ENCODE measurements at regions not wholly inside any gene's neighbourhood (a gene's known extent, or its start where the extent isn't known, plus 50 kb on each side); places are given as distances from the start of the nearest gene placed in this dataset.
"Not testable (repeated sequence)": the region's sequence is repeated elsewhere in the genome, so short reads cannot be mapped to it uniquely, and the experiment has no call there.

GRCh38 chr3:109864452-109864851 lies 527.1 kb upstream of the DPPA4 start:
- H3K36me3 Mint-ChIP-seq, result no peaks in the 10 kb centered on the region
- no peak overlapping the region for H3K27ac Mint-ChIP-seq
- ATAC-seq (replicated peaks in 1 of 4), result no peak
- H3K9me3 ChIP-seq, result no peaks in the 10 kb centered on the region
- no peaks in the 10 kb centered on the region for H3K4me1 ChIP-seq (ENCODE audit: control insufficient read depth in 1 of 2, extremely low read depth in 1 of 2, insufficient read depth in 2 of 2, low read length in 2 of 2)
- H3K4me1 Mint-ChIP-seq, result no peaks in the 10 kb centered on the region
- no peak overlapping the region for H3K4me3 Mint-ChIP-seq
- peaks cover 0 to 3% (median 2%) of the 10 kb centered on the region in 3 donors for H3K9me3 Mint-ChIP-seq
- no peak overlapping the region for H3K4me3 ChIP-seq (ENCODE audit: control insufficient read depth in 1 of 2, extremely low read depth in 1 of 2, low read length in 1 of 2)
- H3K27me3 ChIP-seq (replicated peaks in 1 of 2; ENCODE audit: control insufficient read depth in 2 of 2, extremely low read depth in 1 of 2, insufficient read depth in 2 of 2, low read length in 1 of 2), result no peaks in the 10 kb centered on the region
- H3K36me3 ChIP-seq (ENCODE audit: control insufficient read depth in 2 of 2, extremely low read depth in 1 of 2, insufficient read depth in 1 of 2, low read length in 1 of 2), result no peaks in the 10 kb centered on the region
- ChIA-PET CTCF (no interaction called here), POLR2A (no interaction called here)
- no peak overlapping the region for H3K27ac ChIP-seq (ENCODE audit: low read length)
- H3K27me3 Mint-ChIP-seq, result no peaks in the 10 kb centered on the region
- DNase-seq, result no peak

DNA sequence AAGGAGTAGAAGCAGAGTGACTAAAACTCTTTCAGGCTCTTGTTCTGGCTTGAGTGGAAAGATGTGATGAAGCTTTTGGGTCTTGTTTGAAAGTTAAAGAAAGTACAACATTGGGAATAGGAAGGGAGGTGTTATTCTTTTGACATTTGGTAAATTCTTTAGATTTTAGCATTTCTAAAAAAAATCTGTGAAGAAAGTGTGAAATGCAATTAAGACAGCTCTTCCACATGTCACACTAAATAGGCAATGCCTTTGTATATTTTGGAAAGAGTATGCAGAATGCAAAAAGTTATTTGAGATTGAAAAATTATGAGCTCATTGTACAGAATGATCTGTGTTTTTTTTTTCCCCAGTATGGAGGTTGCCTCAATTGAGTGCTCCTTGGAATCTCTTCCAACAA lies 532.2 kb upstream of the DPPA4 start:
- ATAC-seq (replicated peaks in 1 of 4) (no peak), DNase-seq (no peak)
- H3K27ac ChIP-seq (ENCODE audit: low read length), result no peak overlapping the region
- ChIA-PET POLR2A (interaction anchor here in 1 of 2 donors (0.6 kb wide), 1 partner anchor 1942 kb away, joined by 3 read pairs; no protein-coding TSS in a partner anchor), CTCF (interaction anchor here in 1 of 2 donors (0.5 kb wide), 1 partner anchor 582 kb away, joined by 4 read pairs; no protein-coding TSS in a partner anchor)
- Mint-ChIP-seq H3K27ac (no peak overlapping the region), H3K9me3 (peaks cover 0 to 3% (median 0%) of the 10 kb centered on the region in 3 donors), H3K36me3 (peaks cover under 1% of the 10 kb centered on the region), H3K27me3 (peaks cover 0 to under 1% of the 10 kb centered on the region in 2 donors), H3K4me1 (no peaks in the 10 kb centered on the region), H3K4me3 (no peak overlapping the region)
- H3K4me1 ChIP-seq (ENCODE audit: control insufficient read depth in 1 of 2, extremely low read depth in 1 of 2, insufficient read depth in 2 of 2, low read length in 2 of 2), result no peaks in the 10 kb centered on the region
- H3K36me3 ChIP-seq (ENCODE audit: control insufficient read depth in 2 of 2, extremely low read depth in 1 of 2, insufficient read depth in 1 of 2, low read length in 1 of 2), result no peaks in the 10 kb centered on the region
- no peak overlapping the region for H3K4me3 ChIP-seq (ENCODE audit: control insufficient read depth in 1 of 2, extremely low read depth in 1 of 2, low read length in 1 of 2)
- H3K27me3 ChIP-seq (replicated peaks in 1 of 2; ENCODE audit: control insufficient read depth in 2 of 2, extremely low read depth in 1 of 2, insufficient read depth in 2 of 2, low read length in 1 of 2), result no peaks in the 10 kb centered on the region
- no peaks in the 10 kb centered on the region for H3K9me3 ChIP-seq

- Mint-ChIP-seq H3K27me3 (peaks cover 0 to 4% of the 10 kb centered on the region in 2 donors), H3K9me3 (peaks cover 0 to 8% (median 3%) of the 10 kb centered on the region in 3 donors), H3K36me3 (peaks cover 3% of the 10 kb centered on the region), H3K27ac (no peak overlapping the region), H3K4me1 (no peaks in the 10 kb centered on the region), H3K4me3 (no peak overlapping the region)
- 100% methylated on average over 1 of the region's 1 CpG for WGBS (ENCODE audit: insufficient coverage)
- ATAC-seq (replicated peaks in 1 of 4) (no peak), DNase-seq (no peak)
- H3K27me3 ChIP-seq (replicated peaks in 1 of 2; ENCODE audit: control insufficient read depth in 2 of 2, extremely low read depth in 1 of 2, insufficient read depth in 2 of 2, low read length in 1 of 2), result peaks cover 0 to 2% of the 10 kb centered on the region in 2 experiments
- H3K4me3 ChIP-seq (ENCODE audit: control insufficient read depth in 1 of 2, extremely low read depth in 1 of 2, low read length in 1 of 2), result no peak overlapping the region
- no peak overlapping the region for H3K27ac ChIP-seq (ENCODE audit: low read length)
- H3K36me3 ChIP-seq (ENCODE audit: control insufficient read depth in 2 of 2, extremely low read depth in 1 of 2, insufficient read depth in 1 of 2, low read length in 1 of 2), result no peaks in the 10 kb centered on the region
- ChIA-PET POLR2A (no interaction called here), CTCF (interaction anchor here in 1 of 2 donors (0.7 kb wide), 1 partner anchor 144 kb away, joined by 3 read pairs; no protein-coding TSS in a partner anchor)
- H3K9me3 ChIP-seq, result no peaks in the 10 kb centered on the region
- no peaks in the 10 kb centered on the region for H3K4me1 ChIP-seq (ENCODE audit: control insufficient read depth in 1 of 2, extremely low read depth in 1 of 2, insufficient read depth in 2 of 2, low read length in 2 of 2)
These were observed 537.8 kb upstream of the DPPA4 start for GRCh38 chr3:109874896-109875708.

- H3K4me3 ChIP-seq (ENCODE audit: control insufficient read depth in 1 of 2, extremely low read depth in 1 of 2, low read length in 1 of 2); H3K27ac Mint-ChIP-seq; H3K4me1 Mint-ChIP-seq; H3K27me3 Mint-ChIP-seq; H3K27me3 ChIP-seq (replicated peaks in 1 of 2; ENCODE audit: control insufficient read depth in 2 of 2, extremely low read depth in 1 of 2, insufficient read depth in 2 of 2, low read length in 1 of 2); H3K9me3 ChIP-seq; DNase-seq; H3K9me3 Mint-ChIP-seq; H3K36me3 ChIP-seq (ENCODE audit: control insufficient read depth in 2 of 2, extremely low read depth in 1 of 2, insufficient read depth in 1 of 2, low read length in 1 of 2); H3K36me3 Mint-ChIP-seq; CTCF ChIA-PET; H3K4me3 Mint-ChIP-seq; H3K4me1 ChIP-seq (ENCODE audit: control insufficient read depth in 1 of 2, extremely low read depth in 1 of 2, insufficient read depth in 2 of 2, low read length in 2 of 2); H3K27ac ChIP-seq (ENCODE audit: low read length); ATAC-seq (replicated peaks in 1 of 4): not testable (repeated sequence)
- POLR2A ChIA-PET, result interaction anchor here in 1 of 2 donors (0.5 kb wide), 1 partner anchor 27 kb away, joined by 8 read pairs; no protein-coding TSS in a partner anchor
- WGBS (ENCODE audit: insufficient coverage), result 83% methylated on average over 2 of the region's 2 CpGs
These were observed 540.3 kb upstream of the DPPA4 start for GRCh38 chr3:109877616-109878015.

- ATAC-seq (replicated peaks in 1 of 4) (no peak), DNase-seq (no peak)
- ChIA-PET POLR2A (no interaction called here), CTCF (no interaction called here)
- Histone ChIP-seq H3K27ac (ENCODE audit: low read length) (no peak overlapping the region), H3K9me3 (no peaks in the 10 kb centered on the region), H3K4me1 (ENCODE audit: control insufficient read depth in 1 of 2, extremely low read depth in 1 of 2, insufficient read depth in 2 of 2, low read length in 2 of 2) (no peaks in the 10 kb centered on the region), H3K36me3 (ENCODE audit: control insufficient read depth in 2 of 2, extremely low read depth in 1 of 2, insufficient read depth in 1 of 2, low read length in 1 of 2) (no peaks in the 10 kb centered on the region), H3K27me3 (replicated peaks in 1 of 2; ENCODE audit: control insufficient read depth in 2 of 2, extremely low read depth in 1 of 2, insufficient read depth in 2 of 2, low read length in 1 of 2) (no peaks in the 10 kb centered on the region), H3K4me3 (ENCODE audit: control insufficient read depth in 1 of 2, extremely low read depth in 1 of 2, low read length in 1 of 2) (no peak overlapping the region)
- Mint-ChIP-seq H3K4me3 (no peak overlapping the region), H3K27me3 (no peaks in the 10 kb centered on the region), H3K9me3 (peaks cover 0 to 12% (median 0%) of the 10 kb centered on the region in 3 donors), H3K27ac (no peak overlapping the region), H3K4me1 (no peaks in the 10 kb centered on the region), H3K36me3 (peaks cover 9% of the 10 kb centered on the region)
These were observed 544.8 kb upstream of the DPPA4 start for GRCh38 chr3:109882144-109882543.

DNA sequence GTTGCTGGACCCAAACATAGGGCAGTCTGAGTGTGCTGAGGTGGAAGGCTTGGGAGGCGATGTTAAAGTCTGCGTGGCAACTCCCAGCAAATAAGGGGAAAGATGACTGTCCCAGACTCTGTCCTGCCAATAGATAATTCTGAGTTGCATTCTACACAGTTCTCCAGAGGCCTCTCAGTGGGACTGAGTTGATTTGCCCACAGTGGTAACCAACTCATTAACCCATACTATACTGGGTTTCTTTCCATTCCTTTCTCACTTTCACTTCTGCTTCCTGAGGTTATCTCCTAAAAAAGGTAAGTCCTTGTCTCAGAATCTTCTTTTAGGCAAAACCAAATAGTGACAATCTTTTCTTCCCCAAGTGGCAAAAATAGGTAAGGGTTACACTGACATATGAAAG lies 549.9 kb upstream of the DPPA4 start:
- Mint-ChIP-seq H3K27ac (no peak overlapping the region), H3K36me3 (peaks cover 12% of the 10 kb centered on the region), H3K4me3 (no peak overlapping the region), H3K9me3 (peaks cover 0 to 13% (median 6%) of the 10 kb centered on the region in 3 donors), H3K27me3 (no peaks in the 10 kb centered on the region), H3K4me1 (peaks cover 0 to 2% (median 0%) of the 10 kb centered on the region in 3 donors)
- WGBS (ENCODE audit: insufficient coverage), result 100% methylated on average over 2 of the region's 2 CpGs
- CTCF ChIA-PET, result no interaction called here
- Histone ChIP-seq H3K9me3 (no peaks in the 10 kb centered on the region), H3K27ac (ENCODE audit: low read length) (no peak overlapping the region), H3K36me3 (ENCODE audit: control insufficient read depth in 2 of 2, extremely low read depth in 1 of 2, insufficient read depth in 1 of 2, low read length in 1 of 2) (no peaks in the 10 kb centered on the region), H3K4me3 (ENCODE audit: control insufficient read depth in 1 of 2, extremely low read depth in 1 of 2, low read length in 1 of 2) (no peak overlapping the region), H3K27me3 (replicated peaks in 1 of 2; ENCODE audit: control insufficient read depth in 2 of 2, extremely low read depth in 1 of 2, insufficient read depth in 2 of 2, low read length in 1 of 2) (no peaks in the 10 kb centered on the region), H3K4me1 (ENCODE audit: control insufficient read depth in 1 of 2, extremely low read depth in 1 of 2, insufficient read depth in 2 of 2, low read length in 2 of 2) (no peaks in the 10 kb centered on the region)
- ATAC-seq (replicated peaks in 1 of 4) (no peak), DNase-seq (no peak)
- POLR2A ChIA-PET, result no interaction called here
